Fibroblast of the aortic adventitia (primary cell): ENCODE measurements at regions not wholly inside any gene's neighbourhood (a gene's known extent, or its start where the extent isn't known, plus 50 kb on each side); places are given as distances from the start of the nearest gene placed in this dataset.

Experiments
- DNase-seq: peaks from one replicate; pipeline ENCODE4 v3.0.0-alpha.2; 2010; ENCODE audit warnings: low read depth
- H3K4me3 ChIP-seq: 2 replicates; pipeline ENCODE4 v1.5.1; 2011; ENCODE audit warnings: low read depth, mild to moderate bottlenecking, control low read depth, low read length, moderate library complexity
- CTCF ChIP-seq: IDR thresholded peaks from 2 replicates; pipeline ENCODE4 v1.5.1; 2011; ENCODE audit warnings: mild to moderate bottlenecking, low read length, control low read depth, inconsistent platforms; ENCODE audit not compliant: insufficient read depth

- TF ChIP-seq CTCF, result no peak
- H3K4me3 ChIP-seq, result no peak overlapping the region
- no peak for DNase-seq
Measured at GRCh38 chr12:34354239-34355200, 332.2 kb downstream of the ALG10 start.

- TF ChIP-seq CTCF, result no peak
- no peak overlapping the region for H3K4me3 ChIP-seq
- no peak for DNase-seq
Measured at GRCh38 chr12:34356233-34356987, 334.1 kb downstream of the ALG10 start.

- no peak for DNase-seq
- no peak for TF ChIP-seq CTCF
- H3K4me3 ChIP-seq, result no peak overlapping the region
Measured at GRCh38 chr12:34357791-34358190, 335.5 kb downstream of the ALG10 start.

- no peak for TF ChIP-seq CTCF
- no peak overlapping the region for H3K4me3 ChIP-seq
- DNase-seq, result no peak
Measured at GRCh38 chr12:34358198-34358597, 335.9 kb downstream of the ALG10 start.

GRCh38 chr12:34361721-34362316 lies 339.5 kb downstream of the ALG10 start:
- TF ChIP-seq CTCF, result no peak
- no peak for DNase-seq
- H3K4me3 ChIP-seq, result no peak overlapping the region

GRCh38 chr12:34363050-34363673 lies 340.9 kb downstream of the ALG10 start:
- no peak for TF ChIP-seq CTCF
- DNase-seq, result no peak
- no peak overlapping the region for H3K4me3 ChIP-seq
